ENCODE measurements at regions not wholly inside any gene's neighbourhood (a gene's known extent, or its start where the extent isn't known, plus 50 kb on each side); places are given as distances from the start of the nearest gene placed in this dataset.

DNA sequence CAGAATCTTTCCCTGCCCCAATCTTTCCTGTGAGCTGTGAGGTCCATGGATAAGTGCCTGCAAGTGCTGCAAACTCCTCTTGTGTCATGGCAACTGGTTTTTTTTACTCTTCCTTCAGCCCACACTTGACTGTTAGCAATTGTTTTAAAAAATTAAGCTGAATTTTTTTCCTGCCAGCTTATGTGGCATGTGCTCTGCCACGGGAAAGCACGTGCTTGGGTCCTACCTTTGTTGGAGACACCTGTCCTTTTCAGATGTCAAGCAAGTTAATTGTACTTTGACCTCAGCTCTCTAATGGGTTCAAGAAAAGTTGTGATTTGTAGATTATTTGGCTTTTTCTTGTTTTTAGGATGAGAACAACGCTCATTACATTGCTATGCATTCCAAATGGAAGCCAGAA is 398.5 kb downstream of the NUF2 start:
- WGBS (ENCODE audit: extremely low coverage, insufficient read length, low lambda C conversion rate): no CpG with 5 or more reads among the region's 3 CpGs
- H3T11ph ChIP-seq (ENCODE audit: low read length): no peak overlapping the region
- H3K56ac ChIP-seq (ENCODE audit: insufficient read length, low read depth, low read length): no peak overlapping the region
- no peak overlapping the region for H2BK20ac ChIP-seq (ENCODE audit: low read depth, low read length, poor library complexity, severe bottlenecking)
- no peaks in the 10 kb centered on the region for H3K9me3 ChIP-seq (ENCODE audit: control insufficient read depth, low read depth, low read length)
- H3K23me2 ChIP-seq (ENCODE audit: insufficient read length, low read depth, low read length, poor library complexity, severe bottlenecking): no peaks in the 10 kb centered on the region
- no peak overlapping the region for H3K23ac ChIP-seq (ENCODE audit: insufficient read length, low read depth, low read length)
- Mint-ChIP-seq H3K27ac (no peak overlapping the region), H3K4me1 (no peaks in the 10 kb centered on the region), H3K4me3 (no peak overlapping the region), H3K27me3 (ENCODE audit: low read depth) (no peaks in the 10 kb centered on the region), H3K36me3 (ENCODE audit: insufficient read depth in 1 of 3, low read depth in 3 of 3) (peaks cover 7 to 20% (median 16%) of the 10 kb centered on the region in 3 experiments; a peak in 5 of 7 replicates), H3K9me3 (peaks cover 17 to 26% of the 10 kb centered on the region in 2 experiments)
- no peak overlapping the region for H3K14ac ChIP-seq (ENCODE audit: insufficient read depth, low read length)
- no peak overlapping the region for H3K18ac ChIP-seq (ENCODE audit: insufficient read length, low read depth, low read length)
- no peak overlapping the region for H2AK5ac ChIP-seq (ENCODE audit: insufficient read length, low read length)
- no peak overlapping the region for H2BK15ac ChIP-seq (ENCODE audit: low read depth, low read length)
- H3K79me2 ChIP-seq (ENCODE audit: insufficient read depth, low read length): no peaks in the 10 kb centered on the region
- no peaks in the 10 kb centered on the region for H3K79me1 ChIP-seq (ENCODE audit: insufficient read depth, low read depth, low read length, poor library complexity, severe bottlenecking)
- no peak overlapping the region for H2BK12ac ChIP-seq (ENCODE audit: insufficient read length, low read depth, low read length)
- H2BK120ac ChIP-seq (ENCODE audit: low read depth, low read length, poor library complexity, severe bottlenecking): no peak overlapping the region
- no peak overlapping the region for H4K5ac ChIP-seq (ENCODE audit: insufficient read length, low read depth, low read length)
- H4K8ac ChIP-seq (replicated peaks; ENCODE audit: insufficient read length, low read depth, low read length): no peak overlapping the region
- no peaks in the 10 kb centered on the region for H3K4me1 ChIP-seq (ENCODE audit: insufficient read depth, low read length)
- H4K91ac ChIP-seq (ENCODE audit: insufficient read length, low read depth, low read length): no peak overlapping the region
- no peaks in the 10 kb centered on the region for H3K27me3 ChIP-seq (ENCODE audit: insufficient read depth, low read length)
- H4K20me1 ChIP-seq (ENCODE audit: control insufficient read depth, insufficient read depth, insufficient read length): no peaks in the 10 kb centered on the region
- H3K4ac ChIP-seq (ENCODE audit: low read depth, low read length): no peak overlapping the region
- no peak overlapping the region for H3K9ac ChIP-seq (ENCODE audit: extremely low read depth, insufficient read length, low read length)
- TF ChIP-seq CTCF (conservative IDR thresholded peaks at IDR 0.05): no peak
- no peak overlapping the region for H3K27ac ChIP-seq (ENCODE audit: insufficient read length, low read depth, low read length)
- no peak overlapping the region for H2AFZ ChIP-seq (ENCODE audit: low read length)
- no peak overlapping the region for H3K4me2 ChIP-seq (ENCODE audit: insufficient read depth, insufficient read length, low read length)
- H2BK5ac ChIP-seq (ENCODE audit: insufficient read length, low read length): no peak overlapping the region
- DNase-seq: no peak
